HG03439 (cell line): ENCODE measurements at regions not wholly inside any gene's neighbourhood (a gene's known extent, or its start where the extent isn't known, plus 50 kb on each side); places are given as distances from the start of the nearest gene placed in this dataset.

Experiments used
- ATAC-seq: cut with Tn5 transposase; IDR thresholded peaks from one replicate; pipeline ENCODE4 v1.9.1; 2021; ENCODE audit warnings: mild to moderate bottlenecking, moderate library complexity; ENCODE audit not compliant: unreplicated experiment

- no peak for ATAC-seq
Observed at GRCh38 chr2:4356109-4356508, 652.7 kb downstream of the DCDC2C start.

- no peak for ATAC-seq
Observed at GRCh38 chr2:4356541-4356940, 653.2 kb downstream of the DCDC2C start.

DNA sequence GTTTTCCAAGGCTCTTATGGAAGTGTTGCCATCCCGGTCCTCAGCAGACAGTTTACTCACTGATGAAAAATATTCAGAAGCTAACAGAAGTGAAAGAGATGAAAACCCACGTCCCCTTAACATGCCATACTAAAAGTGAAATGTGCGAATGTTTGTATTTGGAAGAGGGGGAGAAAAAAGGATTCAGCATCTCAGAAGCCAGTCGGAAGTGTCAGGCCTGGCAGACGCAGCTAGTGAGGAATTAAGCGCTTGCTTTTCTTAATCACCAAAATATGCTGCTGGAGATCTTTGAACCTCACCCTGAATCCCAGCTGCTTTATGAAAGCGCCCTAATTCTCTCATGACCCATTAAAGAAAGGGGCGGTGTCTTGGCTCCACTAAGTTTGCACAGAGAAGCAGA, 653.7 kb downstream of the DCDC2C start:
- no peak for ATAC-seq

DNA sequence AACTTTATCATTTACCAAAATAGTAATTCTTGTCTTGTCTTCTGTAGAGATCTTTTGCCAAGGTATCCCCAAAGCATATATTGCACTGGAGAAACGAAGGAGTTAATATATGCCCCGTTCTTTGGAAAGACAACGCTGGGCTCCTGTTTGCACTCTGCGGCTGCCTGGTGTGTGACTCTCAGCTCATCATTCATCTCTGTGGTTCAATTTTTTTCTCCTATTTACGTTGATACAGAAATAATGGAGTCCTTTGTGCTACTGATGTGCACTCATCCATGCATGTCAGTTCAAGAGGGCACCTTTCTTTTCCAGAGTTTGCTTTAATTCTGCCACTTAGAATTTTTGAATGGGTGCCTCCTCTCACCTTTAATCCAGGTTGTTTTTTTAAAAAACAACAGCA, 655.5 kb downstream of the DCDC2C start:
- ATAC-seq: no peak

DNA sequence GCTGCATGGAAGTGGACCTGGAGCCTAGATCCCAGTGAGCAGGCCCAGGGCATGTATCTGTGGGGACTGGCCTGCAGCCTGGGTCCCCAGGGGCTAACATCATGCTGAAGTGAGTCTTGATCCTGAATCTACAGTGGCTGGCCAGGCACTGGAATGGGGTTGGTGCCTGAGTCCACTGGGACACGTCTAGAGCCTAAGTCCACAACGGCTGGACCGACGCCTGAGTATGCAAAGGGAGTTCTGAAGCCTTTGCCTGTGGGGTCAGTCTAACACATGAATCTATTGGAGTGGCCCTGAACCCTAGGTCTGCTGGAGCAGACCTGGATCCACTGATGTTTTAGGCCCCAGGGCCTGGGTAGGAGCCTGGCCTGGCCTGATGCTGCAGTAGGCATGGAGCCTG, 665.5 kb downstream of the DCDC2C start:
- ATAC-seq: no peak

GRCh38 chr2:4369826-4370419, 666.5 kb downstream of the DCDC2C start:
- ATAC-seq: no peak

DNA sequence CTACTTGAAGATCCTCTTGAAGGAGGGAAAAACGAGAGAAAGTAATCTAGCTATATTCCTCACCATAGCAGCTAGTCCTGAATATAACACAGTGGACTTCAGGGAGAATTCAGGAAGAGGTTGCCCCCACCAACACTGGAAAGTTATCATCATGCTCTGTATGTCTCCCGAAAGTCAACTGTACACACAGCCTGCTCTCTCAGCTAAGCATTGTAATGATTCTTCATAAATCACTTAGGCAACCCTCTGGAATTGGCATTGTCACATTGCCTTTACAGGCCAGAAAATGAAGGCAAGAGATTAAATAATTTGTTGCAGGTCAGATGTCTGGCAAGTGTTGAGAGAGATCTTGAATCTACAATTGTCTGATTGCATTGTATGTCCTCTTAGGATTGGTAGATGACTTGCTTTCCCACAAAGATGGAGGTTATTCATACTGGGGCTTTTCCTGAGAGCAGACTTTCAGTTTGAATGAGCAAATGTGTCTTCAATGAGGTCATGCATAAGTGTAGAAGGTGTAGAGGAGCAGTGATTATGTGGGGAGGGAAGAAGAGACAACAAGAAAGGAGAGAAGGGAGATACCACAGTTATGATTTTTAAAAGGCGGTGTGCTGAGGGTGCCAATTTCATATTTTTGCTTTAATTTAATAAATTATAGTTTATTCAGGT, 667.2 kb downstream of the DCDC2C start:
- no peak for ATAC-seq

GRCh38 chr2:4381049-4381448, 677.7 kb downstream of the DCDC2C start:
- no peak for ATAC-seq

- no peak for ATAC-seq
Observed at GRCh38 chr2:4381773-4382172, 678.4 kb downstream of the DCDC2C start.

GRCh38 chr2:4391013-4391412, 687.6 kb downstream of the DCDC2C start:
- ATAC-seq: no peak

DNA sequence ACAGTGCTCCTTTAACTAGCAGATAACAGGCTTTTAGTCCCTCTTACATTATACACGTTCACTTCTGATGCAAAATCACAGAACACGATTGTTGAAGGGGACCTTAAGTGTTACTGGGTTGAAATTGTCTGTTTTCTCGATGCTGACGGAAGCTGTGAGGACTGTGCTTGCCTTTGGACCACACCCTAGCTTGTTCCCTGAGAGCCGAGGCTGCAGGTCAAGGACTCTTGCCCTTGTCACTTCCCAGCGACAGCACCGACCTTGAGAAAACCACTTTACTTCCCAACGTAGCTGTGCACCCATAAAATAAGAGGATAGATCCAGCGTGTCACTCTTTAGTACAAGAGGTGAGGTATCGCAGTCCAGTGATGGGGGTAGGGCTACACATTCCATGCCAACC, 701.0 kb downstream of the DCDC2C start:
- ATAC-seq: no peak

GRCh38 chr2:4408321-4408720, 704.9 kb downstream of the DCDC2C start:
- no peak for ATAC-seq

DNA sequence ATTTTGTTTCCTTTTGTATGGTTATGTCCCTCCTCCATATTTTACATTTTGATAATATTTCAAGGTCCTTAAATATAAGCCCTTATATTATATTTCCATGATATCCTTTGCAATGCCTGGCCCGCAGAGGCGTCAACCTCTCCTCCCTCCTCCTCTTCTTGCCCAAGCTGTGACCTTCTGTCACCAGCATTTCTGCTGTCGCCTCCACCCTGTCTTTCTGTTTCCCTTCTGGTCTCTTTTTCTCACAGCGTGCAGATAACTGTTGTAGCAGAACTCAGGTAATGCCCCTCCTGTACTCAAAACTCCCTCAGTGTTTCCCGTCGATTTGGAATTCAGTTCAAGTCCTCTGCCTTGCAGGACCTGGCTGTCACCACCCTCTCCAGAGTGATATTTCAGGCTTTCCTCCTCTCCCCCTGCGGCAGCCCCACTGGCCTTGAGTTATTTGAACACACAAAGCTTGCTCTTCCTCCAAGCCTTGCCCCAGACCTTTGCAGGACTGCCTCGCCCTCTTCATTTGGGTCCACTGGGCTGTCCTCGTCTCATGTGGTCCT, 709.3 kb downstream of the DCDC2C start:
- ATAC-seq: no peak

DNA sequence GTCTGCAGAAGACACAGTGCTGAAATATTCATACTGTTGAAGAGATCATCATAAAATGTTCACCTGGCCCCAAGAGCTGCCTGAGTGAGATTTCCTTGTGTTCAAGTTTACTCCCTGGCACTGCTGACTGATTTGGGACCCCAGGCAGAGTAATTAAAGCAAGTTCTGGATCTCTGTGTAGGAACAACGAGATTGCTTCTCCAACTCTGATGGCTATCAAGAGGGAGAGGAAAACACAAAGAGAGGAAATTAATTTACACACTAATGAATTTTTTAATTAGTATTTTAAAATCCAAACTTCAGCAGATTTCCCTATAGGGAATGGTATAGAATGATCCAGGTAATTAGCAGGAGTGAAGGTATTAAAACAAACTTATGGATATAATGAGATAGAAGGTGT, 711.8 kb downstream of the DCDC2C start:
- ATAC-seq: no peak

DNA sequence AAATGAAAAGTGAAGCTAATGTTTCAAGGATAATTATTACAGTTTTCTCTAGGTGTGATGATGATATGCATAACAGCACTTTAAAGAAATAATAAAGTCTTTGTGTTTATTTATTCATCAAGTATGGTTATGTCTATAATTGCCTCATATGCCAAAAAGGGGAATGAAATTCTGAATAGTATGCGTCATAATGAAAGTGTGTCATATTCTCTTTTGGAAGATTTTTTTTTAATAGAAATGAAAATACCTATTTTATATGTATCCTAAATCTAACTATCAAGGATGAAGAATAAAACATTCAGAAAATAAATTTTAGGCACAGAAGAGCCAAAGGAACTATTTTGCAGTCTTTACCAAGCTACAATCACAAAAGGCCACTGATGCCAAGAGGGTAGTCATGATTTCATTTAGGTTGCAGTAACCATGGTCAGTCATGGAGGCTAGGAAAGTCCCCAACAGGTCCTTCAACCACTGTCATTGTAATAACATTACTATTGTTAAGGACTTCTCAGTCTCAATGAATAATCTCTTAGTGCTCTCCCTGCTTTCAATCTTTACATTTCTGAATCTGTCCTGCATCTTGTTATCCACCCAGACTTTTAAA, 712.5 kb downstream of the DCDC2C start:
- ATAC-seq: no peak

- no peak for ATAC-seq
Observed at GRCh38 chr2:4416431-4416830, 713.1 kb downstream of the DCDC2C start.

- ATAC-seq: no peak
Observed at GRCh38 chr2:4417771-4418170, 714.4 kb downstream of the DCDC2C start.

GRCh38 chr2:4420032-4420431, 716.7 kb downstream of the DCDC2C start:
- no peak for ATAC-seq

GRCh38 chr2:4424153-4424552, 720.8 kb downstream of the DCDC2C start:
- no peak for ATAC-seq

GRCh38 chr2:4427083-4427482, 723.7 kb downstream of the DCDC2C start:
- no peak for ATAC-seq

- ATAC-seq: no peak
Observed at GRCh38 chr2:4445821-4446220, 742.4 kb downstream of the DCDC2C start.

DNA sequence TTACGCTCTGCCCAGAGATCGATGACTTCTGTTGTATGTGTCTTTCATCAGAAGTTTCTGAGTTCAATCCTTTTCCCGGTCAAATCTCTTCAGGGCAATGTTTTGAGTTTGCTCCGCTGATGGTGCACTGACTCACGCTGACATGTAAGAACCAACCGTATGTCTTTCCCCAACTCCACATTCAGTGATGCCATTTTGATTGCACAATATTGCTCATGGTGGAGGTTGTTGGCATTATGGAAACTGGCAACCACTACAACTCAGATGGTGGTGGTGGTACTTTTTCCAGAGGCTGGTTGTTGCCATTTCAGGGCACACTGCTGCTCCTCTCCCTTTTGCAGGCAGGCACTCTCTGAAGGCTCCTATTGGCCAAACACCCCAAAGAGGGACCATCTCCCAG, 751.5 kb downstream of the DCDC2C start:
- no peak for ATAC-seq
